WTC11 (cell line): ENCODE measurements at regions not wholly inside any gene's neighbourhood (a gene's known extent, or its start where the extent isn't known, plus 50 kb on each side); places are given as distances from the start of the nearest gene placed in this dataset.

ENCODE experiments used
- FOXJ3 ChIP-seq: sonication (generic); formaldehyde crosslinking; IDR thresholded peaks from 2 replicates; pipeline ENCODE4 v1.9.0; 2021; ENCODE audit warnings: missing genetic modification reagents, mild to moderate bottlenecking, borderline replicate concordance
- NFE2L1 ChIP-seq: sonication (generic); formaldehyde crosslinking; IDR thresholded peaks from 2 replicates; pipeline ENCODE4 v1.8.1; 2023; ENCODE audit warnings: missing genetic modification reagents
- NR3C1 ChIP-seq: sonication (generic); formaldehyde crosslinking; conservative IDR thresholded peaks from 2 replicates; pipeline ENCODE4 v1.8.1; 2023; ENCODE audit warnings: low read depth, mild to moderate bottlenecking, missing genetic modification reagents
- TCF7 ChIP-seq: sonication (generic); formaldehyde crosslinking; IDR thresholded peaks from 2 replicates; pipeline ENCODE4 v1.8.0; 2022; ENCODE audit warnings: mild to moderate bottlenecking, low read depth, missing genetic modification reagents, moderate library complexity
- TF ChIP-seq, protein P1 (sequence below): fragments of 200-600 bp; IDR thresholded peaks from 2 replicates; pipeline ENCODE4 v1.8.0; 2022; ENCODE audit warnings: antibody characterized with exemption

DNA sequence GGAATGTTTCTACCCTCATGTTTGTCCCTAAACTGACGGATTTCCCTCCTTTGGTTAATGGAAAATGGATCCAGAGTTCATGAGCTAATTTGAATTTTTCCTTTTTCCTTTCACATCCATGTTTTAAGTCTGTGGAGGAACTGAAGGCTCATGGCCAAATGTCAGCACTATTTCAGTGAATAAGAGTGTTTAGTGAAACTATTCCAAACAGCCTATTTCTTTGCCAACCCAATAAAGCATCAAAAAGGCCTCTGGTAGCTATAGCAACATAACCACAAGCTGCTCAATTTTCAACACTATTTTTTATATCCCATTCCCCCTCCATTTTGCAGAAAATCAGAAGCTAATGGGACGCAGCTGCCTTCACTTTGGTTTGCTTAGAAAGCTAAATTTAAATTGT, 1454.1 kb downstream of the GATA3 start:
- TF ChIP-seq, protein P1, sequence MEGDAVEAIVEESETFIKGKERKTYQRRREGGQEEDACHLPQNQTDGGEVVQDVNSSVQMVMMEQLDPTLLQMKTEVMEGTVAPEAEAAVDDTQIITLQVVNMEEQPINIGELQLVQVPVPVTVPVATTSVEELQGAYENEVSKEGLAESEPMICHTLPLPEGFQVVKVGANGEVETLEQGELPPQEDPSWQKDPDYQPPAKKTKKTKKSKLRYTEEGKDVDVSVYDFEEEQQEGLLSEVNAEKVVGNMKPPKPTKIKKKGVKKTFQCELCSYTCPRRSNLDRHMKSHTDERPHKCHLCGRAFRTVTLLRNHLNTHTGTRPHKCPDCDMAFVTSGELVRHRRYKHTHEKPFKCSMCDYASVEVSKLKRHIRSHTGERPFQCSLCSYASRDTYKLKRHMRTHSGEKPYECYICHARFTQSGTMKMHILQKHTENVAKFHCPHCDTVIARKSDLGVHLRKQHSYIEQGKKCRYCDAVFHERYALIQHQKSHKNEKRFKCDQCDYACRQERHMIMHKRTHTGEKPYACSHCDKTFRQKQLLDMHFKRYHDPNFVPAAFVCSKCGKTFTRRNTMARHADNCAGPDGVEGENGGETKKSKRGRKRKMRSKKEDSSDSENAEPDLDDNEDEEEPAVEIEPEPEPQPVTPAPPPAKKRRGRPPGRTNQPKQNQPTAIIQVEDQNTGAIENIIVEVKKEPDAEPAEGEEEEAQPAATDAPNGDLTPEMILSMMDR: no peak
- TF ChIP-seq NFE2L1 (CRISPR knock-in tag) (no peak), NR3C1 (CRISPR knock-in tag) (no peak), TCF7 (CRISPR knock-in tag) (no peak), FOXJ3 (CRISPR knock-in tag) (no peak)
